Stimulated activated CD8-positive, alpha-beta memory T cell treated with anti-CD3 and anti-CD28 coated beads, Interleukin-7, amount 100 ng/mL, for 1 hour (primary cell): ENCODE measurements at regions not wholly inside any gene's neighbourhood (a gene's known extent, or its start where the extent isn't known, plus 50 kb on each side); places are given as distances from the start of the nearest gene placed in this dataset.

ENCODE experiments used
- DNase-seq, 2 donors: peaks; one replicate each; pipeline ENCODE4 v3.0.0-alpha.2; 2020; ENCODE audit warnings: low read depth in 2 of 2

GRCh38 chr10:110434489-110435096 lies 63.1 kb upstream of the DUSP5 start:
- no peak for DNase-seq

- no peak for DNase-seq
Observed at GRCh38 chr10:110436554-110437350, 61.0 kb upstream of the DUSP5 start.

GRCh38 chr10:110437351-110437605 lies 60.4 kb upstream of the DUSP5 start:
- no peak for DNase-seq

- no peak for DNase-seq
Observed at GRCh38 chr10:110437761-110438341, 59.9 kb upstream of the DUSP5 start.

GRCh38 chr10:110442746-110443145 lies 55.0 kb upstream of the DUSP5 start:
- no peak for DNase-seq

- DNase-seq, result no peak
Observed at GRCh38 chr10:110443239-110444003, 54.3 kb upstream of the DUSP5 start.

GRCh38 chr10:110444004-110444337 lies 53.7 kb upstream of the DUSP5 start:
- no peak for DNase-seq

- DNase-seq, result no peak
Observed at GRCh38 chr10:110445871-110446270, 51.8 kb upstream of the DUSP5 start.

GRCh38 chr10:110446277-110446676 lies 51.4 kb upstream of the DUSP5 start:
- DNase-seq, result no peak

- DNase-seq, result no peak
Observed at GRCh38 chr10:110446954-110447608, 50.6 kb upstream of the DUSP5 start.

- no peak for DNase-seq
Observed at GRCh38 chr10:110447886-110448285, 49.8 kb upstream of the DUSP5 start.
